GM12874 (cell line): ENCODE measurements at regions not wholly inside any gene's neighbourhood (a gene's known extent, or its start where the extent isn't known, plus 50 kb on each side); places are given as distances from the start of the nearest gene placed in this dataset.

Experiments used
- TF ChIP-seq, protein P1 (sequence below): IDR thresholded peaks from 2 replicates; pipeline ENCODE4 v1.5.1; 2011; ENCODE audit warnings: low read depth, mild to moderate bottlenecking, control low read depth, low read length, moderate library complexity; ENCODE audit not compliant: insufficient read depth

DNA sequence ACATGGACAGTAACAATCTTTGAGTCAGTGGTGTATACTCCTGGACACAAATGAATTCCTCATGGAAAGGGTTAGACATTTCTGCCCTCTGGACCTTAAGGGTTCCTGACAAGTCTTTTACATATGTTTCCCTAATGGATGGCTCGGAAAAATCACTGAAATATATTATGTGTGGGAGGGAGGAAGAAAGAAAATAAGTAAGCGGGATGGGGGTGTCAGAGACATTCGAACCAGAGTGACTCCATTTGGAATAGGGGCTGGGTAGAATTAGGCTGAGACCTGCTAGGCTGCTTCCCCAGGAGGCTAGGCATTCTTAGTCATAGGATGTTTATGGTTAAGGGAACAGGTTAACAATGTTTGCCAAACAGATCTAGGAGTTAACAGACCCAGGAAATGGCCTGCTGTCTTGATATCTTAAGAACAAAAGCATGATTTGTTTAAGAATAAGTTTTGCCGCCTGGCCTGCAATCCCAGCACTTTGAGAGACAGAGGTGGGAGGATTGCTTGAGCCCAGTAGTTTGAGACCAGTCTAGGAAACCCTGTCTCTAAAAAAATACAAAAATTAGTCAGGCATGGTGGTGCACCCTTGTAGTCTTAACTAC, 1241.7 kb downstream of the TYW1 start:
- TF ChIP-seq, protein P1, sequence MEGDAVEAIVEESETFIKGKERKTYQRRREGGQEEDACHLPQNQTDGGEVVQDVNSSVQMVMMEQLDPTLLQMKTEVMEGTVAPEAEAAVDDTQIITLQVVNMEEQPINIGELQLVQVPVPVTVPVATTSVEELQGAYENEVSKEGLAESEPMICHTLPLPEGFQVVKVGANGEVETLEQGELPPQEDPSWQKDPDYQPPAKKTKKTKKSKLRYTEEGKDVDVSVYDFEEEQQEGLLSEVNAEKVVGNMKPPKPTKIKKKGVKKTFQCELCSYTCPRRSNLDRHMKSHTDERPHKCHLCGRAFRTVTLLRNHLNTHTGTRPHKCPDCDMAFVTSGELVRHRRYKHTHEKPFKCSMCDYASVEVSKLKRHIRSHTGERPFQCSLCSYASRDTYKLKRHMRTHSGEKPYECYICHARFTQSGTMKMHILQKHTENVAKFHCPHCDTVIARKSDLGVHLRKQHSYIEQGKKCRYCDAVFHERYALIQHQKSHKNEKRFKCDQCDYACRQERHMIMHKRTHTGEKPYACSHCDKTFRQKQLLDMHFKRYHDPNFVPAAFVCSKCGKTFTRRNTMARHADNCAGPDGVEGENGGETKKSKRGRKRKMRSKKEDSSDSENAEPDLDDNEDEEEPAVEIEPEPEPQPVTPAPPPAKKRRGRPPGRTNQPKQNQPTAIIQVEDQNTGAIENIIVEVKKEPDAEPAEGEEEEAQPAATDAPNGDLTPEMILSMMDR, result no peak

DNA sequence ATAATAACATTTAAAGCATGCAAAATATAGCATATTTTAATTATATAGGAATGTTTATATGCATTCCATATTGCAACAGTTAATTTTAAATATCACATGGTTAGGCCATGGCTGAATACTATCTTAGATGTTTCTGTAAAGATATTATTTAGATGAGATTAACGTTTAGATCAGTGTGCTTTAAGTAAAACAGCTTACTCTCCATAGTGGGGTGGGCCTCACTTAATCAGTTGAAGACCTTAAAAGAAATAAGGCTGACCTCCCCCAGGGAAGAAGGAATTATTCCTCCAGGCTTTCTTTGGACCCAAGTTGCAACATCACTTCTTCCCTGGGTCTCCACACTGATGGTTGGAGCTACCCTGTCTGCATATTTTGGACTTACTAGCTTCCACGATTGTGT, 1246.5 kb downstream of the TYW1 start:
- TF ChIP-seq, protein P1, result no peak

DNA sequence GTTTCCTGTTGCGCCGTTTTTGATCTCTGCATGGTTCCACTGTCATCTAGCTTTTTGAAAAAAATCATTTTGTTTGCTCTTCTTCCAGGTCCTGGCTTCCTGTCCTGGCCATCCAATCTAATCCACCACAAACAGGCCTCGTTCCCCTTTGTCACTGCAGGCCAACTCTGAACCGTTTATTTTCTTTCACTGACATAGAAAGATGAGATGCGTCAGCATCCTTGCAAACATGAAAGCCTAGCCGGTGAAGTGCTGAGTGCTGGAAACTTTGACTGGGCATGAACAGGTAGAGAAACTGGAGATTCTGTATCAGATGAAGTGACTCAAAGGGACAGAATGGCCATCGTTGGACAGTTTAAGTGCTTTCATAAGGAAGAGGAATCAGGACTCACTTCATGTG, 1247.8 kb downstream of the TYW1 start:
- TF ChIP-seq, protein P1, result no peak

DNA sequence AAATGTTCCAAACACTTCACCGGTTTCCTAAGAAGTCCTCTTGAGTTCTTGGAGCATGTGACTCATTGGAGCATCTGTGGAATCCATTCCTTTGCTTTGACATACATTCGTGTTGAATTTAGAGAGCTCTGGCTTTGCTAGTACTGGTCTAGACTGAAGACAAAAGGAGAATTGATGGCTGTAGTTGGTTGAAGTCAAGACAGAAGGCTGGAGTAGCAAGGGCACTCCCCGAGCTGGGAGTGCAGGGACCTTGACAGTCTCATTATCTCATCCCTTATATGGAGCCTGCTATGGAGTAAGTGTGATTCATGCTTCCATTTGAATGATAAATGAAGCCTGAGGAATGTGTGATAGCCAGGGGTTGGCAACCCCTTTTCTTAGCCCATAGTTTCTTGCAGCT, 1249.1 kb downstream of the TYW1 start:
- TF ChIP-seq, protein P1, result no peak

DNA sequence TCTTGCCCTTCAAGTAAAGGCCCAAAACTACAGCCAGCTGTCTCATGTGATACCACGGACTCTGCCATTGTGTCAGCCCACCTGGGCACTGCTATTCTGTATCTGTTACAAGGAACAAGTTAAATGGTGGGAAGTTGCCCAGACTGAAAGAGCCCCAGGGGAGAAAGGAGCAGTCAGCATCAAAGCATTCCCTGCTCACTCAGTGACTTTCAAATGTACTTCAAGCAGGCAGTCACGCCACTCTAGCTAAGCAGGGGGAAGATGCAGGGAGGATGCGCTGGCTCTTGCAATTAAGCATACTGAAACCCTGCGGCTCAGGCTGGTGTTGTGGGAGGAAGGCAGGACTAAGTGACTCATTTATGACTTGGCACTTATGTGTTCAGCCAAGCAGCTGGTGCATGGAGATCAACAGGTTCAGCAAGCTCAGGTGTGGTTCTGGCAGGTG, 1249.6 kb downstream of the TYW1 start:
- TF ChIP-seq, protein P1, result no peak

DNA sequence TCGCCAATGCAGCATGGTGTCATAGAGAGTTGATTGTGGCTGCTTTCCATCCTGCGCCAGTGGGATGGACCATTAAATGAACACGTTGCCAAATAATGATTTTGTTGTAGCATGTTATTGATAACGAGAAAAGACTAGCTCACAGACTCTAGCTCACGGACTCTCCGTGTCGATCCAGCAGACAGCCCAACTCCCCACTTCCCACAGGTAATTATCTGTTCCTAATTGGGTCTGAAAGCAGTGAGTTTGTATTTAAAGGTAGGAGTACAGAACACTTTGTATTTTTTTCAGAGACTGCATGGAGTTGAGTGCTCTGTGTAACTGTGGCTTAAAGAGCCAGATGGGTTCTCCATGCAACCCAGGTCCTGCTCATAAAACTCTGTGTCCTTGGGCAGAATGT, 1250.5 kb downstream of the TYW1 start:
- TF ChIP-seq, protein P1, result no peak

DNA sequence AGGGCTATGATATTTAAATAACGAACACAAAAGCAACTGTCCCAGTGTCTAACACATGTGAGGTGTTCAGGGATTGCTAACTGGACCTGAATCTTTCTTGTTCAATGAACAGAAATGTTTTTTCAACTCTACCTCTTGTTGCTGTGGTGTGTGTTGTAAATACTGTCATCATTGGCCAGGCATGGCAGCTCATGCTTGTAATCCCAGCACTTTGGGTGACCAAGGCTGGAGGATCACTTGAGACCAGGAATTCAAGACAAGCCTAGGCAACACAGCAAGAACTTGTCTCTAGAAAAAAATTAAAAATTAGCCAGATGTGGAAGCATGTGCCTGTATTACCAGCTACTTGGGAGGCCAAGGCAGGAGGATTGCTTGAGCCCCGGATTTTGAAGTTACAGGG, 1250.9 kb downstream of the TYW1 start:
- TF ChIP-seq, protein P1, result no peak
